ENCODE measurements at regions not wholly inside any gene's neighbourhood (a gene's known extent, or its start where the extent isn't known, plus 50 kb on each side); places are given as distances from the start of the nearest gene placed in this dataset.

DNA sequence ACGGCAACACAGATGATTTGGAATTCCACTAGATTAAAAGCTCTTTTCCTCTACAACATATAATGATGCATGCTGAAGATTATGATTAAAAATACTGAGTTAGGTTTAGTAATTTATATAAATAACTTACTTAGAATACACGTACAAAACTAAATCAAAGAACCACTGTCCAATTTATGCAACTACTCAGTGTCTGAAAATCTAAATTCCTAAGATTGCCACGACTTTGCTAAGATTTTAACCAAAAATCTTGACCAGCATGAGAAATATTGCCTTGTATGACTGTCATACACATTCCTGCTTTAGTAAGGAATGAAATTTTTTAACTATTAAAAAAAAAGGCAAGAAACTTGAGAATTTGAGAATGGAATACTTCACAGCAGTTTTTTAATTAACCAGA lies 292.4 kb downstream of the ZNF608 start:
- TF ChIP-seq, protein P1, sequence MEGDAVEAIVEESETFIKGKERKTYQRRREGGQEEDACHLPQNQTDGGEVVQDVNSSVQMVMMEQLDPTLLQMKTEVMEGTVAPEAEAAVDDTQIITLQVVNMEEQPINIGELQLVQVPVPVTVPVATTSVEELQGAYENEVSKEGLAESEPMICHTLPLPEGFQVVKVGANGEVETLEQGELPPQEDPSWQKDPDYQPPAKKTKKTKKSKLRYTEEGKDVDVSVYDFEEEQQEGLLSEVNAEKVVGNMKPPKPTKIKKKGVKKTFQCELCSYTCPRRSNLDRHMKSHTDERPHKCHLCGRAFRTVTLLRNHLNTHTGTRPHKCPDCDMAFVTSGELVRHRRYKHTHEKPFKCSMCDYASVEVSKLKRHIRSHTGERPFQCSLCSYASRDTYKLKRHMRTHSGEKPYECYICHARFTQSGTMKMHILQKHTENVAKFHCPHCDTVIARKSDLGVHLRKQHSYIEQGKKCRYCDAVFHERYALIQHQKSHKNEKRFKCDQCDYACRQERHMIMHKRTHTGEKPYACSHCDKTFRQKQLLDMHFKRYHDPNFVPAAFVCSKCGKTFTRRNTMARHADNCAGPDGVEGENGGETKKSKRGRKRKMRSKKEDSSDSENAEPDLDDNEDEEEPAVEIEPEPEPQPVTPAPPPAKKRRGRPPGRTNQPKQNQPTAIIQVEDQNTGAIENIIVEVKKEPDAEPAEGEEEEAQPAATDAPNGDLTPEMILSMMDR (IDR thresholded peaks at IDR 0.05 in 8 of 11, conservative IDR thresholded peaks at IDR 0.05 in 3 of 11) = no peak
- no peak for TF ChIP-seq POLR2A (IDR thresholded peaks at IDR 0.05)
- TF ChIP-seq POLR2AphosphoS5 (IDR thresholded peaks at IDR 0.05) = no peak

Data from spleen (tissue), 7 donors.